Lower lobe of right lung (tissue), 2 donors: ENCODE measurements at regions not wholly inside any gene's neighbourhood (a gene's known extent, or its start where the extent isn't known, plus 50 kb on each side); places are given as distances from the start of the nearest gene placed in this dataset.

Experiments
- ATAC-seq, 2 donors: fragments of 200-7000 bp; cut with Tn5 transposase; one replicate each; pipeline ENCODE4 v1.9.1; 2020 to 2022; ENCODE audit warnings: mild to moderate bottlenecking in 2 of 2, moderate library complexity in 2 of 2
- DNase-seq: peaks from one replicate; pipeline ENCODE4 v3.0.0-alpha.2; 2020
- H3K27ac ChIP-seq: fragments of 200-600 bp; one replicate; pipeline ENCODE4 v1.8.0; 2022
- H3K27me3 ChIP-seq: fragments of 200-600 bp; one replicate; pipeline ENCODE4 v1.8.0; 2022; ENCODE audit warnings: low read depth
- H3K36me3 ChIP-seq: fragments of 200-600 bp; one replicate; pipeline ENCODE4 v1.8.0; 2022; ENCODE audit warnings: mild to moderate bottlenecking
- H3K4me1 ChIP-seq: fragments of 200-600 bp; one replicate; pipeline ENCODE4 v1.8.0; 2022
- H3K4me3 ChIP-seq: fragments of 200-600 bp; one replicate; pipeline ENCODE4 v1.8.0; 2022; ENCODE audit warnings: mild to moderate bottlenecking
- H3K9me3 ChIP-seq: fragments of 200-600 bp; one replicate; pipeline ENCODE4 v1.8.0; 2022
- intact Hi-C: fragments of 100-400 bp; cut with DNase I; formaldehyde crosslinking; loops from one replicate; pipeline ENCODE4 v1.11.0; 2022
- TF ChIP-seq, protein P1 (sequence below): fragments of 200-600 bp; IDR thresholded peaks from one replicate; pipeline ENCODE4 v1.8.0; 2022; ENCODE audit warnings: antibody characterized with exemption, mild to moderate bottlenecking
- donor health status: DM: no; HTN: yes; CAD: no; lungs with severe emphysema.

DNA sequence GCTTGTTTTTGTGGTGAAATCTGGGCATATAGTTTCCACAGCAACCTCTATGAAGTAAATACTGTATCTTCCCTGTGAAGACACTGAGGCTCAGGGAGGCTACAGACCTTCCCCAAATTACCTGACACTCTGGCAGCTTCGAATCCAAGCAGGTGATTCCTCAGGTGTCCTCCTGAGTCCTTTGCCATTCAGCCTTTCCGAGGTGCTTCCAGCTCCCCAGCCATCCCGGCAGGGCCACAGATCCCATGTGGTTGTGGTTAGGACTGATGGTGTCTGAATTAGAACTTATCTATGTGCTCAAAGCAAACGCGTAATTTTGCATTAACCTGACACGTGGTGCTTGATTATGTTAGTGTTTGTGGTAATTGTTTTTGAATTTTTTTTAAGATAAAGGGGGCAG is 785.6 kb downstream of the BRD1 start:
- Histone ChIP-seq H3K9me3 (no peaks in the 10 kb centered on the region), H3K4me1 (no peaks in the 10 kb centered on the region), H3K27ac (no peak overlapping the region), H3K4me3 (no peak overlapping the region), H3K27me3 (peaks cover 11% of the 10 kb centered on the region), H3K36me3 (no peaks in the 10 kb centered on the region)
- TF ChIP-seq, protein P1, sequence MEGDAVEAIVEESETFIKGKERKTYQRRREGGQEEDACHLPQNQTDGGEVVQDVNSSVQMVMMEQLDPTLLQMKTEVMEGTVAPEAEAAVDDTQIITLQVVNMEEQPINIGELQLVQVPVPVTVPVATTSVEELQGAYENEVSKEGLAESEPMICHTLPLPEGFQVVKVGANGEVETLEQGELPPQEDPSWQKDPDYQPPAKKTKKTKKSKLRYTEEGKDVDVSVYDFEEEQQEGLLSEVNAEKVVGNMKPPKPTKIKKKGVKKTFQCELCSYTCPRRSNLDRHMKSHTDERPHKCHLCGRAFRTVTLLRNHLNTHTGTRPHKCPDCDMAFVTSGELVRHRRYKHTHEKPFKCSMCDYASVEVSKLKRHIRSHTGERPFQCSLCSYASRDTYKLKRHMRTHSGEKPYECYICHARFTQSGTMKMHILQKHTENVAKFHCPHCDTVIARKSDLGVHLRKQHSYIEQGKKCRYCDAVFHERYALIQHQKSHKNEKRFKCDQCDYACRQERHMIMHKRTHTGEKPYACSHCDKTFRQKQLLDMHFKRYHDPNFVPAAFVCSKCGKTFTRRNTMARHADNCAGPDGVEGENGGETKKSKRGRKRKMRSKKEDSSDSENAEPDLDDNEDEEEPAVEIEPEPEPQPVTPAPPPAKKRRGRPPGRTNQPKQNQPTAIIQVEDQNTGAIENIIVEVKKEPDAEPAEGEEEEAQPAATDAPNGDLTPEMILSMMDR, result no peak
- intact Hi-C loops, result no loop called here
- DNase-seq (no peak), ATAC-seq (no peak)

DNA sequence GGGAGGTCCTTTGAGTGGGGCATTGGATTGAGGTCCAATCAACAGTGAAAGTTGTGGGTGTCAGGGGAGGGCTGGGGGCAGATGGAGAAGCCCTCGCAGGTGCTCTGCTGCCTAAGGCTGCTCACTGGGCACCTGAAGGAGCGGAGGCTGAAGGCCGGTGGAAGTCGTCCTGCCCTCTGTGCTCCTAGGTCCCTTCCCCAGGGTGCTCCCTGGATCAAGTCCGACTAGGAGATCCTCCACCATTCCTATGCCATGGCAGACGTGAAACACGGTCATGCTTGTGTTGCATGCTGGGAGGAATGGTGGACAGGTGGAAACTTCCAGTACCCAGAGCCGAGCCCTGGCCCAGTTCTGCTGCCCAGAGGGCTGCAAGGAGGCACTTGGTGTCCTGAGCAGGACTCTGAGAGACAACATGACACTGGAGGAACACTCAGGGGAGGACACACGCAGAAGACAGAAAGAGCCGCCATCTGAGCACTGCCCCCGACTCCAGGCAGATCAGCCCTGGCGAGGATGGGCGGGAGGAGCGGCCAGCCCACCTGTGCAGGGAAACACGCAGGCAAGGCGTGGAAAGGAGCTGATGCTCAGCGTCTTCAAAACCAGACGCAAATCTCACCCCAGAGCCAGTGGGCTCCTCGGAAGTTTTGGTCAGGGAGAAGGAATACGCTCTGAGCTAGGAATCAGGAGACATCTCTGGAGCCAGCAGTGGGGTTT is 786.8 kb downstream of the BRD1 start:
- no peaks in the 10 kb centered on the region for H3K36me3 ChIP-seq
- DNase-seq, result no peak
- no peak overlapping the region for H3K27ac ChIP-seq

DNA sequence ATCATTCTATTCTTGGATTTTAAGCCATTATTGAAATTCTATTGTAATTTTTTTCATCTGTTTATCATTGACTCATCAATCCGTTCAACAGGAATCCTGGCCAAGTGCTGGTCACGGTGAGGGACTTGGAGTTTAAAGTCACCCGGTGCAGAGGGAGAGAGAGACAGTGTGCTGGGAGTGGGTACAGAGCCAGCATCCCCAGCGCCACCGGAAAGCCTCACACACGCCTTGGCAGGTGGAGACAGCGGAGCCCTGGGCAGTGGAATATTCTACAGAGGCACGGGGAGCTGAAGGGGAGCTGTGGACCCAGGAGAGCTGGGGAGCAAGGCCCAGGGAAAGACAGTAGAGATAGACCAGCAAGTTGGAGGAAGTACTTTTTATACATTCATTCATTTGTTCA is 787.6 kb downstream of the BRD1 start:
- Histone ChIP-seq H3K4me3 (no peak overlapping the region), H3K36me3 (no peaks in the 10 kb centered on the region), H3K4me1 (no peaks in the 10 kb centered on the region), H3K27me3 (peaks cover 14% of the 10 kb centered on the region), H3K27ac (no peak overlapping the region), H3K9me3 (no peaks in the 10 kb centered on the region)
- DNase-seq (no peak), ATAC-seq (no peak)
- TF ChIP-seq, protein P1, result no peak
- intact Hi-C loops, result no loop called here

More for the DNA sequence above, 786.8 kb downstream of the BRD1 start:
- intact Hi-C loops, result no loop called here
- Histone ChIP-seq H3K27me3 (peaks cover 8% of the 10 kb centered on the region), H3K4me1 (no peaks in the 10 kb centered on the region), H3K4me3 (no peak overlapping the region), H3K9me3 (no peaks in the 10 kb centered on the region)
- ATAC-seq, result no peak
- TF ChIP-seq, protein P1, result no peak

DNA sequence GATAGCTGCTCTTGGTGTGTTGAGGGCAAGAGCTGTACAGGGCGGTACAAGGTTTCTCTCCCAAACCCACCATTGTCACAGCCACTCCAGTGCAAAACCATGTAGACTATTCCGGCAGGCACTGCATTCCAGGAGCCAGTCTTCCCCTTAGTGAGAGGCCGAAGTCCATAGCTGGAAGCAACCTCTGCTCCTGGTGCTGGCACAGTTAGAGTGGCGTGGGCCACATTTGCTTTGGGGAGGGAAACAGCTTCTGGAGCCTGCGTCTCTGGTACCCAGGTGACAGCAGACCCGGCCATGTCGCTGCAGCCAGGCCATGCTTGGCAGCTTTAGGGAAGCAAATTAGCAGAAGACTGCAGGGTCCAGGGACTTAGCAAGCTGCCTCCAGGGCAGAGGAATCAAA is 788.0 kb downstream of the BRD1 start:
- TF ChIP-seq, protein P1, result no peak
- no peak for ATAC-seq
- Histone ChIP-seq H3K4me3 (no peak overlapping the region), H3K27ac (no peak overlapping the region), H3K36me3 (no peaks in the 10 kb centered on the region), H3K4me1 (no peaks in the 10 kb centered on the region), H3K9me3 (no peaks in the 10 kb centered on the region), H3K27me3 (peaks cover 16% of the 10 kb centered on the region)
- DNase-seq, result no peak
- intact Hi-C loops, result no loop called here

DNA sequence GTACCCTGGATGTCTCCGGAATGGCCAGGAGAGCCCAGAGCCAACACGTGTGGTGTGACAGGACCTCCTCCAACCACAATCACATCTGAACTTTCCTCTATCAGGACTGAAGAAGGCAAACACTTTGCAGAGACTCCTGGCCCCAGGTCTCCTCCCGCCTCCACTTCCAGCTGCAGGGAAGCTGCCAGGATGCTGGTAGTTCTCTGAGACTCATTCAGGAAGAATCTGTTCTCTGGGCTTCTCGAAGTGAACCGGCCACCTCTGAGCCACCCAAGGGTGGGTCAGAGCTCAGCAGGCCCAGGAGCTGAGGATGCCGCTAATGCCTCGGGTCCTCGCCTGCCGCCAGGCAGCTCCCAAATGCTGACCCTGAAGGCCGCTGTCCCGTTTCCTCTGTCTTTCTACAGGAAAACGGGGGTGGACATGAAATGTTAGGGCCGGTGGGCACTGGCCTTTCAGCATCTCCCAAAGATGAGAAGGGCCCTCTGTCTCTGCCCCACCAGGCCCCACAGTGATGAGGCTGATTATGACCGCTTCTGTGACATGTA is 789.9 kb downstream of the BRD1 start:
- Histone ChIP-seq H3K4me1 (no peaks in the 10 kb centered on the region), H3K27me3 (peaks cover 20% of the 10 kb centered on the region), H3K4me3 (no peak overlapping the region), H3K9me3 (no peaks in the 10 kb centered on the region), H3K36me3 (no peaks in the 10 kb centered on the region), H3K27ac (no peak overlapping the region)
- intact Hi-C loops, result no loop called here
- TF ChIP-seq, protein P1, result no peak
- DNase-seq (no peak), ATAC-seq (no peak)
